Fibroblast of mammary gland (primary cell): ENCODE measurements at regions not wholly inside any gene's neighbourhood (a gene's known extent, or its start where the extent isn't known, plus 50 kb on each side); places are given as distances from the start of the nearest gene placed in this dataset.

Experiments
- DNase-seq: peaks from one replicate; pipeline ENCODE4 v3.0.0-alpha.2; 2010; ENCODE audit warnings: low read depth
- H3K4me3 ChIP-seq: 2 replicates; pipeline ENCODE4 v1.5.1; 2011; ENCODE audit warnings: low read depth, mild to moderate bottlenecking, low read length, moderate library complexity; ENCODE audit not compliant: control insufficient read depth
- TF ChIP-seq, protein P1 (sequence below): conservative IDR thresholded peaks from 2 replicates; pipeline ENCODE4 v1.5.1; 2011; ENCODE audit warnings: low read depth, low read length, inconsistent platforms; ENCODE audit not compliant: control insufficient read depth, insufficient read depth

DNA sequence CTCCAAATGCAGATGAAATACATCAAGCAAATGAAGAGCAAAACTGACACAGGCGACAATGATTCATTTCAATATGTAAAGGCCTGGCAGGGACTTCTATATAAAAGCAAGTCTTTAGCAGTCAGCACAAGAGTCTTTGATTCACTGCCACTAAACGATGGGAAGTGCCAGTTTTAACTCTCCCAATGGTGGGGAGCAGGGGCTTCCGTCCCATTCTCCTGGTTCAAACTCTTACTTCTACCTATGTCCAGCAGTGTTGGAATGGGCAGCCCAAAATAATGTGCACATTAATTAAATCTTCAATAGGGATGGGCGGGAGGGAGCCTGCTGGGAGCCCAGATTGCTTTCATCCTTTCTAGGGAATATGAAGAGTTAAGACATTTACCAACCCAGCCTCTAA lies 97.5 kb upstream of the MDM1 start:
- TF ChIP-seq, protein P1, sequence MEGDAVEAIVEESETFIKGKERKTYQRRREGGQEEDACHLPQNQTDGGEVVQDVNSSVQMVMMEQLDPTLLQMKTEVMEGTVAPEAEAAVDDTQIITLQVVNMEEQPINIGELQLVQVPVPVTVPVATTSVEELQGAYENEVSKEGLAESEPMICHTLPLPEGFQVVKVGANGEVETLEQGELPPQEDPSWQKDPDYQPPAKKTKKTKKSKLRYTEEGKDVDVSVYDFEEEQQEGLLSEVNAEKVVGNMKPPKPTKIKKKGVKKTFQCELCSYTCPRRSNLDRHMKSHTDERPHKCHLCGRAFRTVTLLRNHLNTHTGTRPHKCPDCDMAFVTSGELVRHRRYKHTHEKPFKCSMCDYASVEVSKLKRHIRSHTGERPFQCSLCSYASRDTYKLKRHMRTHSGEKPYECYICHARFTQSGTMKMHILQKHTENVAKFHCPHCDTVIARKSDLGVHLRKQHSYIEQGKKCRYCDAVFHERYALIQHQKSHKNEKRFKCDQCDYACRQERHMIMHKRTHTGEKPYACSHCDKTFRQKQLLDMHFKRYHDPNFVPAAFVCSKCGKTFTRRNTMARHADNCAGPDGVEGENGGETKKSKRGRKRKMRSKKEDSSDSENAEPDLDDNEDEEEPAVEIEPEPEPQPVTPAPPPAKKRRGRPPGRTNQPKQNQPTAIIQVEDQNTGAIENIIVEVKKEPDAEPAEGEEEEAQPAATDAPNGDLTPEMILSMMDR, result no peak
- DNase-seq, result no peak
- H3K4me3 ChIP-seq, result no peak overlapping the region

DNA sequence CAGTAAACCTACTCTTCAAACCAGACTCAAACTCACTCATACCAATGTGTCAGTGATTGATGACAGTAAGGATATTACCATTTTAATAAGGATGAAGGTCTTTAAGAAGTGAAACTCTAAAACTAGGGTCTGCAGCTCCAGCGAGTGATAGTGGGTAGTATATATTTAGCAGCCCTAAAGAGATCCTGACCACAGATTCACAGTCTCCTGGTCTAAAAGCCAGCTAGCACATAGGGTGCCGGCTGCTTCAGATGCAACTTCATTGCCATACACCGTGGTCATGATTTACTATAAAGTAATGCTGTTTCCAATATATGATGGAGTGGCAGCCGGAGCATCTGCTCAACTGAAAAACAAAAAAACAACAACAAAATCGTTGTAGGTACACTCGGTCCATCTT lies 99.6 kb upstream of the MDM1 start:
- TF ChIP-seq, protein P1, result no peak
- DNase-seq, result no peak
- H3K4me3 ChIP-seq, result no peak overlapping the region

DNA sequence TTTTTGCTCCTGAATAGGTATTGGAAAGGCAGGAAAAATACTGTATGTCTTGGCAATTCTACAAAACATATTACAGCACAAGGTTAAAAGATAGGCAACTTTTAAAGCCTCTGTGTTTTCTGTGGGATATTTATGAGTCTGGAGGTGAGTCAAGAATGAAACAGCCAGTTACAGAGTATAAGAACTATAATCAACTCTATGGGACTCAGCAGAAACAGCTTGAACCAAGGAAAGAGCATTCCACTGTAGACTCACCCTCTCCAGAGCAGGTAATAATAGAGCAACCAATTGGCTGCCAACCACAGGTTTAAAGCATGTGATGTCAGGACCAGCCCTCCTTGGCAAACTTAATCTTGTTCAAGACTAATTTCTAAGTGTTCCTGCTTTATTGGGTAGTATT lies 100.5 kb upstream of the MDM1 start:
- TF ChIP-seq, protein P1, result no peak
- H3K4me3 ChIP-seq, result no peak overlapping the region
- no peak for DNase-seq

DNA sequence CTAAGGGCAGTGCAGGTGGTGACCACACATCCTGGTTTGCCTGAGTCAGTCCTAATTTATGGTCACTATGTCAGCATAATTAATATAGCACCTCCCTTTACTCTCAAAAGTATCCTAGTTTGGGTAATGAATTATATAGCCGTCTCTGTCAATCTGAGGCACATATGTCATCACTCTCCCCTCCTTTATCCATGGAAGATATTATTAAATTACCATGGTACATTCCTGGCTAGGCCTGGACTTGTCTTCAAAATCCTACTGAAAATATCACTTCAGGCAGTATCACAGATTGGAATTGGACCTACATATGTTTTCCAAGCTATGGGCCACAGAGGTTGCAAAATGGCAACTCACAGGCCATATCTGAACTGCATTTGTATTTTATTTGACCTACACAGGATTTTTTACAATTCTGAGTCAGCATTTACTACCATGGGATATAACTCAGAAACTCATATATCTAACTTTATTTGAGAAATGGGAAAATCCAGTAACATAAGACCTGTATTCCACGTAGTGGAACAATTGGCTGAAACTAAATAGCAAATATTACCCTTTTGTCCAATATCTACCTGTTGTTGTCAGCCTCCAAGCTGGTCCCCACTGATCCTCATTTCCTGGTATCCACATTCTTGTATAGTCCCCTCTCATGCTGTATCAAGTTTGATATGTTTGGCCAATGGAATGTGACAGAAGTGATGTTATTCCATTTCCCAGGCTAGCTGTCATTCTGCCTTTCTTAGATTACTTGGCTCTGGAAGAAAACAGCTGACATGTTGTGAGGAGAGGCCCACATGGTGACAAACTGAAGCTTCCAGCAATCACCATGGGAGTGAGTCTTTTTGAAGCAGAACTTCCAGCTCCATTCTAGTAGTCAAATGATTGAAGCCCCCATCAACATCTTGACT lies 102.5 kb upstream of the MDM1 start:
- H3K4me3 ChIP-seq, result no peak overlapping the region
- TF ChIP-seq, protein P1, result no peak

DNA sequence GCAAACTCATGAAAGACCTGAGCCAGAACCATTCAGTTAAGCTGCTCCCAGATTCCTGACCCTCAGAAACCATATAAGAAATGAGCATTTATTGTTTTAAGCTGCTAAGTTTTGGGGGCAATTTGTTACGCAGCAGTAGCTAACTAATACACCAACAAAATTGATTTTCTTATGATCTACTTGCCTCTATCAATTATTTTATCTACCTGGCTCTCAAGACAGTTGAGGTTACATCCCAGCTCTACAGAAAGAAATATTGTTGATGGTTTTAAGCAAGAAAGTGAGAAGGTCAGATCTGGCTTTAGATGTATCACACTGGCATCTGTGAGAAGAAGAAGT lies 103.1 kb upstream of the MDM1 start:
- no peak for DNase-seq
- TF ChIP-seq, protein P1, result no peak
- no peak overlapping the region for H3K4me3 ChIP-seq

More for the DNA sequence above, 102.5 kb upstream of the MDM1 start:
- DNase-seq, result no peak

DNA sequence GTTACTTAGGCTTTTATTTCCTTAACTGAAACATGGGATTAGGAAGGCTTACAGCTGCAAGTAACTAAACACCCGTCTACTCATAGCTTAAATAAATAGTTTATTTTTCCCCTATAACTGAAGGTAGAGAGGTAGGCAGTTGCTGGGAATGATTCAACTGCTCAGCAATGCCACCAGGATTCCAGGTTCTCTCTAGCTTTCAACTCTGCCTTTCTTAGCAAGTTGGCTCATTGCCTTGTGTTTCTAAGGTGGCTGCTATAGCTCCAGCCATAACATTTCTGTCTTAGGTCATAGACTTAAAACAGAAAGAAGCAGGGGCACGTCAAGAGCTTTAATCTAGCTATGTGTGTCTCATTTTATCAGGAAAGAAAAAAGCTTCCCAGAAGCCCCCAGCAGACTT lies 103.7 kb upstream of the MDM1 start:
- DNase-seq, result no peak
- TF ChIP-seq, protein P1, result no peak
- H3K4me3 ChIP-seq, result no peak overlapping the region
